SK-N-SH treated with all-trans-retinoic acid at 6 μM for 48 hours (cell line): ENCODE measurements at regions not wholly inside any gene's neighbourhood (a gene's known extent, or its start where the extent isn't known, plus 50 kb on each side); places are given as distances from the start of the nearest gene placed in this dataset.

Source experiments
- ATAC-seq: fragments of 200-7000 bp; cut with Tn5 transposase; 3 replicates; pipeline ENCODE4 v1.9.1; 2020; ENCODE audit warnings: mild to moderate bottlenecking, moderate library complexity
- ARNTL ChIP-seq: fragments of 450-650 bp; formaldehyde crosslinking; IDR thresholded peaks from 2 replicates; pipeline ENCODE4 v1.5.0; 2020; ENCODE audit warnings: low read depth, mild to moderate bottlenecking, moderate library complexity, borderline replicate concordance
- BACH2 ChIP-seq: fragments of 250-450 bp; sonication (Bioruptor Pico); IDR thresholded peaks from 2 replicates; pipeline ENCODE4 v1.9.0; 2021; ENCODE audit warnings: mild to moderate bottlenecking, borderline replicate concordance
- CSDC2 ChIP-seq: fragments of 250-450 bp; sonication (Bioruptor Pico); IDR thresholded peaks from 2 replicates; pipeline ENCODE4 v1.5.0; 2020; ENCODE audit warnings: mild to moderate bottlenecking, moderate library complexity
- GLIS3 ChIP-seq: fragments of 250-450 bp; sonication (Bioruptor Pico); IDR thresholded peaks from 2 replicates; pipeline ENCODE4 v1.5.0; 2020; ENCODE audit warnings: mild to moderate bottlenecking, moderate library complexity
- ISL1 ChIP-seq: fragments of 250-450 bp; sonication (Bioruptor Pico); IDR thresholded peaks from 2 replicates; pipeline ENCODE4 v2.1.2; 2022; ENCODE audit warnings: mild to moderate bottlenecking, moderate library complexity
- OSR1 ChIP-seq: fragments of 250-450 bp; sonication (Bioruptor Pico); IDR thresholded peaks from 2 replicates; pipeline ENCODE4 v1.8.0; 2022; ENCODE audit warnings: moderate library complexity, mild to moderate bottlenecking, inconsistent platforms
- PPARA ChIP-seq: fragments of 250-450 bp; sonication (Bioruptor Pico); IDR thresholded peaks from 2 replicates; pipeline ENCODE4 v1.5.0; 2020; ENCODE audit warnings: mild to moderate bottlenecking, borderline replicate concordance
- RARB ChIP-seq: fragments of 250-450 bp; sonication (Bioruptor Pico); IDR thresholded peaks from 2 replicates; pipeline ENCODE4 v1.8.0; 2021; ENCODE audit warnings: mild to moderate bottlenecking, moderate library complexity
- SNAI2 ChIP-seq: fragments of 250-450 bp; sonication (Bioruptor Pico); IDR thresholded peaks from 2 replicates; pipeline ENCODE4 v1.5.0; 2020; ENCODE audit warnings: mild to moderate bottlenecking, moderate library complexity
- TCF4 ChIP-seq: fragments of 250-450 bp; sonication (Bioruptor Pico); IDR thresholded peaks from 2 replicates; pipeline ENCODE4 v1.8.0; 2021; ENCODE audit warnings: mild to moderate bottlenecking, moderate library complexity, borderline replicate concordance
- TOX ChIP-seq: fragments of 250-450 bp; sonication (Bioruptor Pico); IDR thresholded peaks from 2 replicates; pipeline ENCODE4 v1.8.0; 2021; ENCODE audit warnings: mild to moderate bottlenecking, moderate library complexity, borderline replicate concordance
- ZC3H10 ChIP-seq: fragments of 250-450 bp; sonication (Bioruptor Pico); IDR thresholded peaks from 2 replicates; pipeline ENCODE4 v1.5.1; 2021; ENCODE audit warnings: mild to moderate bottlenecking, moderate library complexity
- ZFP3 ChIP-seq: fragments of 250-450 bp; sonication (Bioruptor Pico); IDR thresholded peaks from 2 replicates; pipeline ENCODE4 v1.5.0; 2020; ENCODE audit warnings: mild to moderate bottlenecking, moderate library complexity
- ZFP30 ChIP-seq: fragments of 450-650 bp; formaldehyde crosslinking; IDR thresholded peaks from 2 replicates; pipeline ENCODE4 v1.5.0; 2022; ENCODE audit warnings: mild to moderate bottlenecking, moderate library complexity
- ZNF70 ChIP-seq: fragments of 450-650 bp; formaldehyde crosslinking; IDR thresholded peaks from 2 replicates; pipeline ENCODE4 v1.5.0; 2020; ENCODE audit warnings: mild to moderate bottlenecking, moderate library complexity
- ZNF8 ChIP-seq: fragments of 450-650 bp; formaldehyde crosslinking; IDR thresholded peaks from 2 replicates; pipeline ENCODE4 v1.5.0; 2020; ENCODE audit warnings: mild to moderate bottlenecking, moderate library complexity
- TF ChIP-seq, protein P1 (sequence below): fragments of 250-450 bp; sonication (Bioruptor Pico); IDR thresholded peaks from 2 replicates; pipeline ENCODE4 v1.5.0; 2020; ENCODE audit warnings: mild to moderate bottlenecking, moderate library complexity
- TF ChIP-seq, protein P2 (sequence below): fragments of 250-450 bp; sonication (Bioruptor Pico); IDR thresholded peaks from 2 replicates; pipeline ENCODE4 v1.5.1; 2020; ENCODE audit warnings: low read depth, mild to moderate bottlenecking, moderate library complexity
- TF ChIP-seq, protein P3 (sequence below): fragments of 250-450 bp; sonication (Bioruptor Pico); IDR thresholded peaks from 2 replicates; pipeline ENCODE4 v1.8.0; 2021; ENCODE audit warnings: low read depth, mild to moderate bottlenecking, moderate library complexity, borderline replicate concordance
- TF ChIP-seq, protein P4 (sequence below): fragments of 250-450 bp; sonication (Bioruptor Pico); IDR thresholded peaks from 2 replicates; pipeline ENCODE4 v1.5.1; 2021; ENCODE audit warnings: mild to moderate bottlenecking, moderate library complexity

DNA sequence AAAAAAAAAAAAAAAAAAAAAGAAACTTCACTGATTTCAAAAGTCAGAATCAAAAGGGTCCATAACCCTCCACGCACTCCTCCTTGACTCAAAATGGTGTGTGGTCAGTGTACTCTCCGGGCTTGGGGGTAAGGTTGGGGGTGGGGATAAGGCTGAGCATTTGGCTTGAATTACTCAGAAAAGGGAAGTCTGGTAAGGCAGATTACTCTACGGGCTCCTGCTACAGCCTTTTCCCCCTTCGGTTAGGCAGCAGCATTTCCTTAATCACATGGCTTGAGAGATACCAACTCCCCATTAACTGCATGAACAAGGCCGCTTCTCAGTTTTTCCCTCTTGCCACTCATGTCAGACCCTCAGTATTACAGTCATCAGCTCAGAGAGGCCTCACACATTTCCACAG is 135.4 kb upstream of the DUSP21 start (continued):
- TF ChIP-seq, protein P1, sequence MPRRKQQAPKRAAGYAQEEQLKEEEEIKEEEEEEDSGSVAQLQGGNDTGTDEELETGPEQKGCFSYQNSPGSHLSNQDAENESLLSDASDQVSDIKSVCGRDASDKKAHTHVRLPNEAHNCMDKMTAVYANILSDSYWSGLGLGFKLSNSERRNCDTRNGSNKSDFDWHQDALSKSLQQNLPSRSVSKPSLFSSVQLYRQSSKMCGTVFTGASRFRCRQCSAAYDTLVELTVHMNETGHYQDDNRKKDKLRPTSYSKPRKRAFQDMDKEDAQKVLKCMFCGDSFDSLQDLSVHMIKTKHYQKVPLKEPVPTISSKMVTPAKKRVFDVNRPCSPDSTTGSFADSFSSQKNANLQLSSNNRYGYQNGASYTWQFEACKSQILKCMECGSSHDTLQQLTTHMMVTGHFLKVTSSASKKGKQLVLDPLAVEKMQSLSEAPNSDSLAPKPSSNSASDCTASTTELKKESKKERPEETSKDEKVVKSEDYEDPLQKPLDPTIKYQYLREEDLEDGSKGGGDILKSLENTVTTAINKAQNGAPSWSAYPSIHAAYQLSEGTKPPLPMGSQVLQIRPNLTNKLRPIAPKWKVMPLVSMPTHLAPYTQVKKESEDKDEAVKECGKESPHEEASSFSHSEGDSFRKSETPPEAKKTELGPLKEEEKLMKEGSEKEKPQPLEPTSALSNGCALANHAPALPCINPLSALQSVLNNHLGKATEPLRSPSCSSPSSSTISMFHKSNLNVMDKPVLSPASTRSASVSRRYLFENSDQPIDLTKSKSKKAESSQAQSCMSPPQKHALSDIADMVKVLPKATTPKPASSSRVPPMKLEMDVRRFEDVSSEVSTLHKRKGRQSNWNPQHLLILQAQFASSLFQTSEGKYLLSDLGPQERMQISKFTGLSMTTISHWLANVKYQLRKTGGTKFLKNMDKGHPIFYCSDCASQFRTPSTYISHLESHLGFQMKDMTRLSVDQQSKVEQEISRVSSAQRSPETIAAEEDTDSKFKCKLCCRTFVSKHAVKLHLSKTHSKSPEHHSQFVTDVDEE (CRISPR knock-in tag), result no peak

DNA sequence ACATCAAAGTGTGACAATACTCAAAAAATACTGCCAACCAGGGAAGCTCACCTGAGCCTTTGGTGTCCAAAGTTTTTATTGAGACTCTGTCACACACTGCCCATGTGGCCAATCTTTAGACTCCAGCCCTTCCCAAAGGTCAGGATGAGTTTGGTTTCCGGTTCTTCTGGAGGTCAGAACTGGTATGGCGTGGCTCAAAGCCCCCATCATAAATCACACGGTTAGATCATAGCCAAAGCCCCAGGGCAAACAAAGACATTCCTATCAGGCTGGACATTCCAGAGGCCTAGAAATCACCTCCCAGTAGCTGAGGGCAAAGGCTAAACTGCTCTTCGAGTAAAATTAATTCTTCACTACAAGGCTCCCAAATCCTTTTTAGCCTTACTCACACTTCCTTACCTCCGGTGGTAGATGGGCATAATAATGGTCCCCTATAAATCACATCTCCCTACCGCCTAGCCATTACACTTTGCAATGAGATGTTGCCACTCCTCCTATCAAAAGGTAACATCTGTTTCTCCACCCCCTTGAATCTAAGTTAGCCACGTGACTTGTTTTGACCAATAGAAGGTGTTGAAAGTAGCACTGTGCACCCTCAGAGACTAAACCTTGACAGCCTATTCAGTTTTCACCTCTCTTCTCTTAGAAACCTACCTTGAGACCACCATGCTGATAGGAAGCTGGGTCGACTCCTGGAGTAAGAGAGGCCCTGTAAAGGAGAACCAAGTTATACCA is 137.8 kb upstream of the DUSP21 start:
- no peak for TF ChIP-seq CSDC2 (CRISPR knock-in tag)
- TF ChIP-seq, protein P1 (CRISPR knock-in tag), result no peak
- TF ChIP-seq OSR1 (CRISPR knock-in tag), result no peak
- no peak for TF ChIP-seq ARNTL
- TF ChIP-seq ISL1 (CRISPR knock-in tag), result no peak
- TF ChIP-seq, protein P2, sequence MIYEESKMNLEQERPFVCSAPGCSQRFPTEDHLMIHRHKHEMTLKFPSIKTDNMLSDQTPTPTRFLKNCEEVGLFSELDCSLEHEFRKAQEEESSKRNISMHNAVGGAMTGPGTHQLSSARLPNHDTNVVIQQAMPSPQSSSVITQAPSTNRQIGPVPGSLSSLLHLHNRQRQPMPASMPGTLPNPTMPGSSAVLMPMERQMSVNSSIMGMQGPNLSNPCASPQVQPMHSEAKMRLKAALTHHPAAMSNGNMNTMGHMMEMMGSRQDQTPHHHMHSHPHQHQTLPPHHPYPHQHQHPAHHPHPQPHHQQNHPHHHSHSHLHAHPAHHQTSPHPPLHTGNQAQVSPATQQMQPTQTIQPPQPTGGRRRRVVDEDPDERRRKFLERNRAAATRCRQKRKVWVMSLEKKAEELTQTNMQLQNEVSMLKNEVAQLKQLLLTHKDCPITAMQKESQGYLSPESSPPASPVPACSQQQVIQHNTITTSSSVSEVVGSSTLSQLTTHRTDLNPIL (CRISPR knock-in tag), result no peak
- no peak for TF ChIP-seq ZNF8
- no peak for TF ChIP-seq ZNF70 (CRISPR knock-in tag)
- TF ChIP-seq TCF4 (CRISPR knock-in tag), result no peak
- TF ChIP-seq, protein P3, sequence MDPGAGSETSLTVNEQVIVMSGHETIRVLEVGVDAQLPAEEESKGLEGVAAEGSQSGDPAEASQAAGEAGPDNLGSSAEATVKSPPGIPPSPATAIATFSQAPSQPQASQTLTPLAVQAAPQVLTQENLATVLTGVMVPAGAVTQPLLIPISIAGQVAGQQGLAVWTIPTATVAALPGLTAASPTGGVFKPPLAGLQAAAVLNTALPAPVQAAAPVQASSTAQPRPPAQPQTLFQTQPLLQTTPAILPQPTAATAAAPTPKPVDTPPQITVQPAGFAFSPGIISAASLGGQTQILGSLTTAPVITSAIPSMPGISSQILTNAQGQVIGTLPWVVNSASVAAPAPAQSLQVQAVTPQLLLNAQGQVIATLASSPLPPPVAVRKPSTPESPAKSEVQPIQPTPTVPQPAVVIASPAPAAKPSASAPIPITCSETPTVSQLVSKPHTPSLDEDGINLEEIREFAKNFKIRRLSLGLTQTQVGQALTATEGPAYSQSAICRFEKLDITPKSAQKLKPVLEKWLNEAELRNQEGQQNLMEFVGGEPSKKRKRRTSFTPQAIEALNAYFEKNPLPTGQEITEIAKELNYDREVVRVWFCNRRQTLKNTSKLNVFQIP (CRISPR knock-in tag), result no peak
- TF ChIP-seq GLIS3, result no peak
- no peak for TF ChIP-seq SNAI2
- no peak for TF ChIP-seq BACH2
- no peak for TF ChIP-seq PPARA
- no peak for TF ChIP-seq TOX
- ATAC-seq, result no peak

DNA sequence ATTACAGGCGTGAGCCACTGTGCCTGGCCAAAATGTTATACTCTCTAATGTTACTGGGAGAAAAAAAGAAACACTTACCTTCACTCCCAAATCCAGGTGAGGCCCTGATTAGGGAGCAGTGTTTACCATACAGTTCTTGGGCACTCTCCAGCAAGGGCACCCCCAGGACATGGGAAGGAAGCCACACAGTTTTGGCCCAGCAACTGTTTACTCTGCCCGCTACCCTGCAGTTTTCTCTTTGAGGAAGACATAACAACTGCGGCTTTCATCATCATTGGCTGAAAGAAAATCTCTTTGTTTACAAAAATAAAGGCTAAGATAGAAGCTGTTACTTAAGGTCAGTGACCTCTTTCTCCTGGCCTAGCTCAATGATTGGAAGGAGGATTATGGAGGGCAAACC is 145.5 kb upstream of the DUSP21 start:
- no peak for ATAC-seq
- no peak for TF ChIP-seq TOX
- TF ChIP-seq ZNF8, result no peak
- no peak for TF ChIP-seq TCF4 (CRISPR knock-in tag)
- TF ChIP-seq ZFP3 (CRISPR knock-in tag), result no peak
- TF ChIP-seq CSDC2 (CRISPR knock-in tag), result no peak
- no peak for TF ChIP-seq ARNTL
- TF ChIP-seq ZFP30 (CRISPR knock-in tag), result no peak
- TF ChIP-seq RARB (CRISPR knock-in tag), result no peak
- TF ChIP-seq ISL1 (CRISPR knock-in tag), result no peak
- TF ChIP-seq, all 23 proteins: peak for 0

DNA sequence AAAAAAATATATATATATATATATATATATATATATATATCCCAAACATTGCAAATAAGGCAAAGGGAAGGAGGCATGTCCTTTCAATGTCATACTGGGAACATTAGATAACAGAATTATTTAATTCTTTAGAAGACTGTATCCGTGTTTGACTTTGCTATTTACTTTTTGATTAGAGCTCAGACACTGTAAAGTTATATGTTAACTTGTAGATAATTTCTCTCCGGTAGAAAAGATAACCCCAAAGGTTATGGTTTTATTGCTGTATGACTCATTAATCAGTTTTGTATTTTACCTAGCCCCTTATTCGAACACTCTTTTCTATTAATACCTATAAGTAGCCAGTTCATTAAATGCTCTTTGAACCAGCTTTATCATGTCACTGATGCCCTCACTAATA is 150.6 kb upstream of the DUSP21 start:
- no peak for ATAC-seq
- TF ChIP-seq ZNF8 (no peak), ZC3H10 (CRISPR knock-in tag) (no peak), ARNTL (no peak), ISL1 (CRISPR knock-in tag) (no peak), RARB (CRISPR knock-in tag) (no peak), PPARA (no peak)
- TF ChIP-seq, protein P4, sequence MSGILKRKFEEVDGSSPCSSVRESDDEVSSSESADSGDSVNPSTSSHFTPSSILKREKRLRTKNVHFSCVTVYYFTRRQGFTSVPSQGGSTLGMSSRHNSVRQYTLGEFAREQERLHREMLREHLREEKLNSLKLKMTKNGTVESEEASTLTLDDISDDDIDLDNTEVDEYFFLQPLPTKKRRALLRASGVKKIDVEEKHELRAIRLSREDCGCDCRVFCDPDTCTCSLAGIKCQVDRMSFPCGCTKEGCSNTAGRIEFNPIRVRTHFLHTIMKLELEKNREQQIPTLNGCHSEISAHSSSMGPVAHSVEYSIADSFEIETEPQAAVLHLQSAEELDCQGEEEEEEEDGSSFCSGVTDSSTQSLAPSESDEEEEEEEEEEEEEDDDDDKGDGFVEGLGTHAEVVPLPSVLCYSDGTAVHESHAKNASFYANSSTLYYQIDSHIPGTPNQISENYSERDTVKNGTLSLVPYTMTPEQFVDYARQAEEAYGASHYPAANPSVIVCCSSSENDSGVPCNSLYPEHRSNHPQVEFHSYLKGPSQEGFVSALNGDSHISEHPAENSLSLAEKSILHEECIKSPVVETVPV (CRISPR knock-in tag), result no peak
- TF ChIP-seq, protein P3 (CRISPR knock-in tag), result no peak
- TF ChIP-seq, protein P1 (CRISPR knock-in tag), result no peak
